GM21825 (cell line): ENCODE measurements at regions not wholly inside any gene's neighbourhood (a gene's known extent, or its start where the extent isn't known, plus 50 kb on each side); places are given as distances from the start of the nearest gene placed in this dataset.
"Not testable (repeated sequence)": the region's sequence is repeated elsewhere in the genome, so short reads cannot be mapped to it uniquely, and the experiment has no call there.

Experiments used
- ATAC-seq: cut with Tn5 transposase; IDR thresholded peaks from one replicate; pipeline ENCODE4 v1.9.1; 2021; ENCODE audit warnings: mild to moderate bottlenecking, moderate library complexity; ENCODE audit not compliant: unreplicated experiment

- ATAC-seq = no peak
These were observed 109.3 kb upstream of the BMAL1 start for GRCh38 chr11:13168271-13168670.

- ATAC-seq = no peak
These were observed 107.9 kb upstream of the BMAL1 start for GRCh38 chr11:13169709-13170108.

DNA sequence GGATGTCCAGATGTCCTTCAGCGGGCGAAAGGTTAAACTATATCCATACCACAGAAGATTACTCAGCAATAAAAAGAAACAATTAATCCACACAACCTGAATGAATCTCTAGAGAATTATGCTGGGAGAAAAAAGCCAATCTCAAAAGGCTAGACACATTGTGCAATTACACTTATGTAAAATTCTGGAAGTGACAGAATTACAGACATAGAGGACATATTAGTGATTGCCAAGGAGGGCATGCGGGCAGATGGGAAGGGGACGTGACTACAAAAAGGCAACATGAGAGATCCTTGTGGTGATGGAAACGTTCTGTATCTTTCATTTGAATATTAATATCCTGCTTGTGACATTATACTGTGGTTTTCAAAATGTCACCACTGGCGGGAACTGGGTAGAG lies 103.5 kb upstream of the BMAL1 start:
- ATAC-seq = no peak

- no peak for ATAC-seq
These were observed 94.3 kb upstream of the BMAL1 start for GRCh38 chr11:13183094-13183825.

DNA sequence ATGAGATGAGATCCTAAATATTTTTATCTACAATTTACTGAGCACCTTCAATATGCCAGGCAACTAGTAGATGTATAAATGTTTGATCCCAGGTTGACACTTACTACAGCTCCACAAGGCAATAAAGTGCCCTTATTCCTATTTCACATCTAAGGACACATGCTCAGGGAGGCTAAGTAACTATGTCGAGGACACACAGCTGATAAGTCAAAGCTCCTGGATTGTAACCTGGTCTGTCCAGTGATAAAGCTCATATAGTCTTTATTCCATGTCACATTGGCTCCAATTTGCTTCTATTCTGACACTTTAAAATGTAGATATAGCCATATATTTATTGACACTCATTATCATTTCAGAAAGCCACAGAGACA lies 93.8 kb upstream of the BMAL1 start:
- ATAC-seq = no peak

GRCh38 chr11:13184295-13184794 lies 93.2 kb upstream of the BMAL1 start:
- ATAC-seq = no peak

GRCh38 chr11:13188179-13188578 lies 89.4 kb upstream of the BMAL1 start:
- ATAC-seq = no peak

DNA sequence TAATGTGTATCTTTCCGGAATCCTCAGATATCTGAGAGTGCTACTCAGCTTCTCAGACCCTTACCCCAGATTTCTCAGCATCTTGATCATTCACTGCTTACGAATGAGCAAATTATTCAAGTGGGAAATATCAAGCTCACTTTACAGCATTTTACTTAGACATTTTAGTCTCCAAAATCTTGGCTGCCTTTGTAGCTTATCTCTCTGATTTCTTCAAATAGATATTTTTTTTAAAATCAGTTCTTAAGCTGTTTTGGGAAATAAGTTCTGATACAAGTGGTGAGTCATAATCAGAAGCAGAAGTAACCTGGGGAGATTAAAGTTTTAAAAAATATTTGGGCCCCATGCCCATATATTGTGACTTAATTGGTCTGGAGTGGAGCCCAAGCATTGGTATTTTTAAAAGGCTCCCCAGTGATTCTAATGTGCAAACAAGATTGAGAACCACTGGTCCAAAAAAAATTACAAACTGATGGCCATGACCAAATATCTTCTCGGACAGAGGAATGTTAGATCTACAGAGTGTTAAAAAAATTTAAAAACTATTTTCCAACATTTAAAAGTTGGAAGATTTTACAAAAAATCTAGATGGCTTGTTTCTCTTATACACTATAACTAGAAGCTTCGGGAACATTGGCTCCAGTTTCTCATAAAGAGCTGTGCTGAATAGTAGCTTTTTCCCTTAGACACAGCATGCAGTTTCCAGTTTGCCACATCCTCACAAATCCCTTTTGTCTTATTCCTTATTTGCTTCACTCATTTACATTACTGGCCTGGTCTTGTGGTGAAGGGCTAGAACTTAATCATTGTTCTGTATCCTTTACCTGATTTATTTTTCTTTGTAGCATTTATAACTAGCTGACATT lies 87.8 kb upstream of the BMAL1 start:
- ATAC-seq = no peak

DNA sequence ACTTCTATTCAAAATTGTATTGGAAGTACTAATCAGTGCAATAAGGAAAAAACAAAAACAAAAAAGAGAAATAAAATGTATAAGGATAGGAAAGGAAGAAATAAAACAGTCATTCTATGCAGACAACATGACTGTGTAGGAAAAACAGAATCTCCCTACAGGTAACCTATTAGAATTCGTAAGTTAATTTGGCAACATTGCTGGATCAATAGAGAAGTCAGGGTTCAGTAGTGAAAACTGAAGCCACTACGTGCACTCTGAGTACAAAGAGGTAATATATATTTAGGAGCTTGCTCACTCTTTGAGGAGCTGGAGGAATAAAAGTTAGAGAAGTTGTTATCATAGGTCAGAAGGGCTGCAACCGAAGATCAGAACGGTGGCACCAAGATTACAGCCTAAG lies 84.0 kb upstream of the BMAL1 start:
- ATAC-seq = no peak

DNA sequence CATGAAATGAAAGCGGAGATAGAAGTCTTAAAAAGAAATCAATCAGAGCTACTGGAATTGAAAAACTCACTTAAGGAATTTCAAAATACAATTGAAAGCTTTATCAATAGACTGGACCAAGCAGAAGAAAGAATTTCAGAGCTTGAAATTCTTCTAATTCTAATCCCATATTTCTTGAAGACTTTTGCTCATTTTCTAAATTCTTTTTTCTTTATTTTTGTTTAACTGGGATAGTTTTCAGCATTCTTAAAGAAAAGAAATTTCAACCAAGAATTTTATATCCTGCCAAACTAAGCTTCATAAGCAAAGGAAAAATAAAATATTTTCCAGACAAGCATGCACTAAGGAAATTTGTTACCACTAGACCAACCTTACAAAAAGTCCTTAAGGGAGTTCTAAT lies 80.2 kb upstream of the BMAL1 start:
- ATAC-seq = not testable (repeated sequence)

GRCh38 chr11:13205486-13205885 lies 72.1 kb upstream of the BMAL1 start:
- ATAC-seq = peak; percentile 83

- no peak for ATAC-seq
These were observed 71.4 kb upstream of the BMAL1 start for GRCh38 chr11:13206086-13206640.

DNA sequence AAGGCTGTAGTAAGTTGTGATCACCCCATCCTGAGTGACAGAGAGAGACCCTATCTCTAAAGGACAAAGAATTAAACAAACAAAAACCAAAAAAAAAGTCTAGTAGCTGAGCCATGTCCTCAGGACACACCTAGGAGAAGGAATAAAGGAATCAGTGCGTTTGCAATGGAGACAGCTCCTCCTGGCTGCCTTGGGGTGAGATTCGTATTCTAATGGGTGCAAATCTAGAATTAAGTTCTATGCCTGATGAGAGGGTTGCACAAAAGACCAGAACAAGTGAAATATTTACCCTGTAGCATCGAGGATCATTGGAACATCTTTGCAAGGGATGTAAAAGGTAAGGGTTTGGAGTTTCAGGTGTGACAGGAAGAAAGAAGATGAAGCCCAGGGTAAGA lies 70.3 kb upstream of the BMAL1 start:
- ATAC-seq = no peak

DNA sequence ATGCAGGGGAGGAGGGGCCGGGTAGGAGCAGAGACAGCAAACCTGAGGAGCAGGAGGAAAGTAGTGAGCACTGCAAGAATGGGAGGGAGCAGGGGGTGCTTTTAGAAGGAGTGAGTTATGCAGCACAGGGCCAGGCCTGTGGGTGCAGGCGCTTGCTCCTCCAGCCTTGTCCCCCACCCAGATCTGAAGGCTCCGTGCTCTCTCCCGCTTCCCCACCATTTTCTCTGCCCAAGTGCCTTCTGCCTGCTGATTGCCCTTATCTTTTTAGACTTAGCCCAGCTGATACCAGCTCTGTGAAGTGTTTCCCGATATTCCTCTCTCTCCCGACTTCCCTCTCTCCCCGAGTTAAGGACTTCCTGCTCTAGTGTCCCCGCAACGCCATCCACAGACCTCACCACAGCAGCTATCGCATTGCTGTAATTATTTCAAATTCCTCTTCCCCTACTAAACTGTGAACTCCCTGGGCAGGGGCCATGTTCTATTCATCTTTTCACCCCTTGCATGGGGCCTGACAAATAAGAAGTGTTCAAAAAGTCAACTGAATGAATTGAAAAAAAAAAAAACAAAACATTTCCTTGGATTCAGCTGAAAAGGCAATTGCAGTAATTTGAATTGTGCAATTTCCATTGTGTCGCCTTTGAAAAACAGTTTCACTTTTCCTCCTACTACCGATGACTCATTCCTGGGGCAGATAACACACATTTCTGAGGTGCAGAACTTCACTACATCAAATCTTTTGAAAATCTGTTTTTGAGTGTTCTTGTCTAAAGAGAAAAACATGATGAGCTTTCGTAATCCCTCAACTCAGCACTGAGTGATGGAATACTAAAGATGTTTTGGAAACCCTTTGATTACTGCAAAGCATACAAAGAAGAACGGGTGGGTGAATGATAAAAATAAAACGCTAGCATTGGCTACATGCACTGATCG lies 69.7 kb upstream of the BMAL1 start:
- no peak for ATAC-seq

- no peak for ATAC-seq
These were observed 68.7 kb upstream of the BMAL1 start for GRCh38 chr11:13208921-13209320.

DNA sequence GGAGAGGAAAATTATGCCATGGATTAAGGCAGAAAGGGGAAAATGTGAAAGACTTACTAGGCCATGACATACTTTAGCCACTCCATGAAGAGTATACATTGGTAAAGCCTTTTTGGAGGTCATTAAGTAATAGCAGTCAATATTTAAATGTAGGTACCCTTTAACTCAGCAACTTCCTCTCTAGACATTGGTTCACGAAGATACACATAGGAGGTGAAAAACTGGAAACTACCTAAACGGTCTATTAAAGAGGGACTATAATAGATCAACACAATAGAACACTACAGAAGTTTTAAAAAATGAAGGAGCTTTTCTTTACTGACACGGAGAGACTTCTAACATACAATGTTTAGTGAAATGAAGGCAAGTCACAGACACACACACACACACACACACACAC lies 68.2 kb upstream of the BMAL1 start:
- no peak for ATAC-seq

DNA sequence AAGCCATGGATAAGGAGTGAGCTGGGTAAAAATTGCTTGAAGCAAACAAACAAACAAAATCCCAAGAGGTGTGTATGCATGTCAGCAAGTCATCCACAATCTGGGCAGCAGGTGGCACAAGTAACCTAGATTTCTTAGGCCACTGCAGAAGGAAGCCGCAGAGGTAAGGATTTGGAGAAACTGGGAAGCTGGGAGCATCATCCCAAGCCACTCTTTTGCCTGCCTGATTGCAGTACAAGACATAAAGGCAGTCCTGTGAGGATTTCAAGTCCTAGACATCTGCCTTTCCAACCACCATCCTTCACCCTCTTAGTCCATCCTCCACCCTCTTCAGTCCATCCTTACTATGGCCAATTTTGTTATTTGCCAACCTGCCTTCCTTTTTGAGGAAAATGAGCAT lies 67.2 kb upstream of the BMAL1 start:
- ATAC-seq = no peak

- no peak for ATAC-seq
These were observed 63.3 kb upstream of the BMAL1 start for GRCh38 chr11:13214276-13214675.

- no peak for ATAC-seq
These were observed 62.4 kb upstream of the BMAL1 start for GRCh38 chr11:13215149-13215548.

- no peak for ATAC-seq
These were observed 61.4 kb upstream of the BMAL1 start for GRCh38 chr11:13216019-13216710.
